Activated CD8-positive, alpha-beta T cell treated with anti-CD3 and anti-CD28 coated beads for 36 hours (primary cell): ENCODE measurements at regions not wholly inside any gene's neighbourhood (a gene's known extent, or its start where the extent isn't known, plus 50 kb on each side); places are given as distances from the start of the nearest gene placed in this dataset.

Source experiments
- ATAC-seq: fragments of 200-7000 bp; cut with Tn5 transposase; one replicate; pipeline ENCODE4 v1.10.0; 2021; ENCODE audit warnings: mild to moderate bottlenecking, moderate library complexity
- CTCF ChIA-PET: fragments of 350-600 bp; sonication (Branson Sonifier 250); formaldehyde crosslinking; loops from one replicate; lab custom pipeline; 2021; ENCODE audit warnings: antibody characterized with exemption; lab: Charles Lee
- POLR2A ChIA-PET: fragments of 350-600 bp; sonication (Branson Sonifier 250); formaldehyde crosslinking; loops from one replicate; lab custom pipeline; 2021; ENCODE audit warnings: antibody characterized with exemption; lab: Charles Lee
- DNase-seq: peaks from one replicate; pipeline ENCODE4 v3.0.0-alpha.2; 2020
- H3K27ac Mint-ChIP-seq: one replicate; pipeline ENCODE4 v1.8.0; 2021; ENCODE audit warnings: mild to moderate bottlenecking, mixed read lengths
- H3K27me3 Mint-ChIP-seq: one replicate; pipeline ENCODE4 v1.8.0; 2021; ENCODE audit warnings: mixed read lengths
- H3K36me3 Mint-ChIP-seq: one replicate; pipeline ENCODE4 v1.8.0; 2021; ENCODE audit warnings: low read depth, mixed read lengths
- H3K4me1 Mint-ChIP-seq: one replicate; pipeline ENCODE4 v1.8.0; 2021; ENCODE audit warnings: low read depth, mixed read lengths
- H3K4me3 Mint-ChIP-seq: one replicate; pipeline ENCODE4 v1.8.0; 2021; ENCODE audit warnings: mild to moderate bottlenecking, moderate library complexity, mixed read lengths
- H3K9me3 Mint-ChIP-seq: one replicate; pipeline ENCODE4 v1.8.0; 2021; ENCODE audit warnings: mixed read lengths
- intact Hi-C: fragments of 100-400 bp; cut with micrococcal nuclease; formaldehyde crosslinking; loops from one replicate; pipeline ENCODE4 v1.10.0; 2022
- TF ChIP-seq, protein P1 (sequence below): fragments of 200-600 bp; IDR thresholded peaks from one replicate; pipeline ENCODE4 v1.8.0; 2022; ENCODE audit warnings: antibody characterized with exemption, mild to moderate bottlenecking

DNA sequence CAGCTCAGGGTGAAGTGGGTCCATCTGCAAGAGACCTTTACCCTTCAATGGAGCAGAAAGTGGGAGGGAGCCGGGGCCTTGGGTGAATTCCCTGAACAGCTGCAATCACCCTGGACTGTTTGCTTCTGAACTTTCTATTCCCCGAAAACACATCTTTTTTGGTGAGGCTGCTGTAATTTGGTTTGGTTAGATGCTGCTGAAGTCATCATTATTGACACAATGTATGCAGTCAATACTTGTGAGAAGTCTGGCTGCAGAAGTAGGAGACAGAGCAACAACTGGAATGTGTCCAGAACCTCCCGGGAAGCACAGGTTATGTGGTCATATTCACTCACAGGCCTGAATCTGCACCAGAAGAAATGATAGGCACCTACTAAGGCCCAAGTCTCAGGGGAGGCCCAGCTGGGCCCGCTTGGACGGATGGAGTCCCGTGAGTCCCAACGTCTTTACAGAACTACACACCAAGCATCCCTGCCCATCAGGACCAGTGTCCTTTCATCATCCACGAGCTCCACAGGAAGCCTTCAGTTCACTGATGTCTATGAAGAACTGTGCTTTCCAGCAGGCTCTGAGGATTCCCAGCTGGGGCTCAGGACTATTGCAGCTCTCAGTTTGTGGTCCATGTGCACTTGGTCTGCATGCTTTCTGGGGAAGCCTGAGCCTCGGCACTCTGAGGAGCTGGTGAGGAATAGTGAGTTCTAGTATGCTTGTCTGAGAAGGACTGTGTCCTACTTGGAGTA, 177.6 kb downstream of the THBS2 start:
- no peak for DNase-seq
- Mint-ChIP-seq H3K4me3 (no peak overlapping the region), H3K4me1 (no peaks in the 10 kb centered on the region), H3K27me3 (peaks cover 1% of the 10 kb centered on the region), H3K27ac (no peak overlapping the region), H3K36me3 (no peaks in the 10 kb centered on the region), H3K9me3 (no peaks in the 10 kb centered on the region)
- TF ChIP-seq, protein P1, sequence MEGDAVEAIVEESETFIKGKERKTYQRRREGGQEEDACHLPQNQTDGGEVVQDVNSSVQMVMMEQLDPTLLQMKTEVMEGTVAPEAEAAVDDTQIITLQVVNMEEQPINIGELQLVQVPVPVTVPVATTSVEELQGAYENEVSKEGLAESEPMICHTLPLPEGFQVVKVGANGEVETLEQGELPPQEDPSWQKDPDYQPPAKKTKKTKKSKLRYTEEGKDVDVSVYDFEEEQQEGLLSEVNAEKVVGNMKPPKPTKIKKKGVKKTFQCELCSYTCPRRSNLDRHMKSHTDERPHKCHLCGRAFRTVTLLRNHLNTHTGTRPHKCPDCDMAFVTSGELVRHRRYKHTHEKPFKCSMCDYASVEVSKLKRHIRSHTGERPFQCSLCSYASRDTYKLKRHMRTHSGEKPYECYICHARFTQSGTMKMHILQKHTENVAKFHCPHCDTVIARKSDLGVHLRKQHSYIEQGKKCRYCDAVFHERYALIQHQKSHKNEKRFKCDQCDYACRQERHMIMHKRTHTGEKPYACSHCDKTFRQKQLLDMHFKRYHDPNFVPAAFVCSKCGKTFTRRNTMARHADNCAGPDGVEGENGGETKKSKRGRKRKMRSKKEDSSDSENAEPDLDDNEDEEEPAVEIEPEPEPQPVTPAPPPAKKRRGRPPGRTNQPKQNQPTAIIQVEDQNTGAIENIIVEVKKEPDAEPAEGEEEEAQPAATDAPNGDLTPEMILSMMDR = no peak
- no peak for ATAC-seq
- ChIA-PET POLR2A (no interaction called here), CTCF (no interaction called here)
- intact Hi-C loops = no loop called here

DNA sequence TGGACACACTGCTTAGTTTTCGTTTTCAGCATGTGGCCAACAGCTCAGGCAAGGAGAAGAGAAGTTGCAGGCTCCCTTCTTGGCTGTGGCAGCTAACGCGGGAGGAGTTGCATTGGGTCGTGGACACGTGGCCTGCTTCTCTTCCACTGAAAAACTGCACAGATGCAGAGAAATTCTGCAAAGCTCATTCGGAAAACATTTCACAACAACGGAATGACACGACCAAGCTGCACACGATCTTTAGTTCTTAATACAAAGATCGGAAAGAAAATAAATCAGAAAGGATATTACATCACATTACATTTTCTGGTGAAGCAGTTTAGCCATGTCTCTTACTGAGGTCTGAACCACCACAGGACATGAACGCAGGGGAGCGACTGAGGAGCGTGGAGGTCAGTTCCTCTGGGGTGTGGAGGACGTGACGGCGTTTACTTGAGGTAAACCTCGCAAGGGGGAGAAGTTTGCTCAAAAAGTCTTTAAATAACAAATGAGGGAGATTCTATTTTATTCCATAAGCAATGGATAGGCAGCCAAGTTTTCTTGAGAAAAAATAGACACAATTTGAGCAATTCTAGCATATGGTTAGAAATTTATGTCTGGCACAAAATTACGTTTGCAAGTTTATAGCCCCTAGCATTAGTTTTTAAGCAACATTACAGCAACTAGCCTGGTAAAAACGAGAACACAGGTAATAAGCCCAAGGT, 178.3 kb downstream of the THBS2 start:
- Mint-ChIP-seq H3K4me3 (no peak overlapping the region), H3K27ac (no peak overlapping the region), H3K27me3 (peaks cover 1% of the 10 kb centered on the region), H3K9me3 (no peaks in the 10 kb centered on the region), H3K36me3 (no peaks in the 10 kb centered on the region), H3K4me1 (no peaks in the 10 kb centered on the region)
- CTCF ChIA-PET = no interaction called here
- TF ChIP-seq, protein P1 = no peak
- ATAC-seq (no peak), DNase-seq (no peak)
- intact Hi-C loops = no loop called here
- POLR2A ChIA-PET = no interaction called here

DNA sequence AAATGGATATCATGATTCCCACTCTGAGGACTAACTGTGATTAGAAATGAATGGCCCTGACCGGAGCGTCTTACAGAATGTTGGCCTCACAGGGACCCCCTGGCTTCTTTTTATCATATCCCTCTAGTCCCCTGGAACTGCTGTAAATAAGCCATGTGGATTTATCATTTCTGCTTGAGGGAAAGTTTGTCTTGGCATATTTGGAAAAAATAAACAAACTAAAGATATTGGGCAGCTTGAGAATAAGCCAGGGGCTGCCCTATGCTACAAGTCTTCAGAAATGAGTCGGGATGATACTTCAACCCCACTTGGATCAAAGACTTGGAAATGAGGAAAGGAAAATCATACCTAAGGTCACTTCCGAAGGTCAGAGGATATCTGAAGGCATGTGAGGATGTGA, 179.1 kb downstream of the THBS2 start:
- Mint-ChIP-seq H3K9me3 (no peaks in the 10 kb centered on the region), H3K27ac (no peak overlapping the region), H3K36me3 (no peaks in the 10 kb centered on the region), H3K4me1 (no peaks in the 10 kb centered on the region), H3K27me3 (peaks cover 1% of the 10 kb centered on the region), H3K4me3 (no peak overlapping the region)
- intact Hi-C loops = no loop called here
- ATAC-seq = no peak
- DNase-seq = no peak
- TF ChIP-seq, protein P1 = no peak
- ChIA-PET CTCF (no interaction called here), POLR2A (no interaction called here)

DNA sequence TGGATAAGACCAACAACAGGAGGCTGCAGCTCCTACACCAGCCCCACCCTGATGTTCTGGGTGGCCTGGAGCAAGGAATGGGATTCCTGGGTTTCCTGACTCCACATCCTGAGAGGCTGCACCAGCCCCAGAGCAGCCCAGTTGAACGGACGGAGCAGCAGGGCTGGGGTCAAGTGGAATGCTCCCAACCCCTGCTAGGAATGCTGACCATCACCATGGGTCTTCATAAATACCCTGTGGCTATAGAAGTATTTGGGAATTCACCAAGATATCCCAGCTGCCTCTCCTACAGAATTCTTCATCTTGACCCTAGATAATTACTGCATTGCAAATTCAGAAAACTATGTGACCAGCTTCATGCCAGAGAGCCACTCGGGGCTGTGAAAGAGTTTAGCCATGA, 180.3 kb downstream of the THBS2 start:
- POLR2A ChIA-PET = no interaction called here

More for the DNA sequence above, 180.3 kb downstream of the THBS2 start:
- no peaks in the 10 kb centered on the region for H3K36me3 Mint-ChIP-seq
- no peak for ATAC-seq
- H3K4me3 Mint-ChIP-seq = no peak overlapping the region
- CTCF ChIA-PET = no interaction called here
- H3K27ac Mint-ChIP-seq = no peak overlapping the region
- H3K4me1 Mint-ChIP-seq = no peaks in the 10 kb centered on the region
- DNase-seq = no peak
- TF ChIP-seq, protein P1 = no peak
- H3K9me3 Mint-ChIP-seq = no peaks in the 10 kb centered on the region
- no peaks in the 10 kb centered on the region for H3K27me3 Mint-ChIP-seq
- intact Hi-C loops = no loop called here
